WERI-Rb-1 (cell line): ENCODE measurements at regions not wholly inside any gene's neighbourhood (a gene's known extent, or its start where the extent isn't known, plus 50 kb on each side); places are given as distances from the start of the nearest gene placed in this dataset.

ENCODE experiments used
- DNase-seq: peaks from one replicate; pipeline ENCODE4 v3.0.0-alpha.2; 2020
- H3K27ac ChIP-seq: fragments of 250-450 bp; sonication (Bioruptor Pico); 2 replicates; pipeline ENCODE4 v1.5.1; 2020; ENCODE audit warnings: mild to moderate bottlenecking, moderate library complexity
- H3K27me3 ChIP-seq: fragments of 250-450 bp; sonication (Bioruptor Pico); 2 replicates; pipeline ENCODE4 v1.5.1; 2021; ENCODE audit warnings: mild to moderate bottlenecking, low read depth, moderate library complexity; ENCODE audit not compliant: insufficient read depth, severe bottlenecking
- H3K36me3 ChIP-seq: fragments of 250-450 bp; sonication (Bioruptor Pico); 2 replicates; pipeline ENCODE4 v1.5.1; 2020; ENCODE audit warnings: mild to moderate bottlenecking, moderate library complexity
- H3K4me3 ChIP-seq: 2 replicates; pipeline ENCODE4 v1.5.1; 2011; ENCODE audit warnings: low read depth, mild to moderate bottlenecking, control low read depth, low read length
- H3K9me3 ChIP-seq: fragments of 250-450 bp; sonication (Bioruptor Pico); 2 replicates; pipeline ENCODE4 v1.5.1; 2021; ENCODE audit warnings: mild to moderate bottlenecking, moderate library complexity; ENCODE audit not compliant: severe bottlenecking
- CTCF ChIP-seq: IDR thresholded peaks from 2 replicates; pipeline ENCODE4 v1.5.1; 2011; ENCODE audit warnings: low read depth, mild to moderate bottlenecking, control low read depth, inconsistent platforms, low read length

- no peak for DNase-seq
- TF ChIP-seq CTCF = no peak
- H3K9me3 ChIP-seq = no peaks in the 10 kb centered on the region
- H3K4me3 ChIP-seq = no peak overlapping the region
- H3K27me3 ChIP-seq = no peaks in the 10 kb centered on the region
- no peak overlapping the region for H3K27ac ChIP-seq
- no peaks in the 10 kb centered on the region for H3K36me3 ChIP-seq
Observed at GRCh38 chr7:113446791-113447190, 328.4 kb upstream of the SMIM30 start.

- no peak for TF ChIP-seq CTCF
- DNase-seq = no peak
- Histone ChIP-seq H3K4me3 (no peak overlapping the region), H3K9me3 (no peaks in the 10 kb centered on the region), H3K27me3 (no peaks in the 10 kb centered on the region), H3K36me3 (no peaks in the 10 kb centered on the region), H3K27ac (no peak overlapping the region)
Observed at GRCh38 chr7:113446391-113446790, 328.0 kb upstream of the SMIM30 start.

- no peak for TF ChIP-seq CTCF
Observed at GRCh38 chr7:113444261-113444660, 325.9 kb upstream of the SMIM30 start.

GRCh38 chr7:113440173-113440572 is 321.8 kb upstream of the SMIM30 start:
- H3K27ac ChIP-seq = no peak overlapping the region
- no peak for DNase-seq
- TF ChIP-seq CTCF = no peak

More at GRCh38 chr7:113444261-113444660, 325.9 kb upstream of the SMIM30 start:
- Histone ChIP-seq H3K27me3 (no peaks in the 10 kb centered on the region), H3K27ac (no peak overlapping the region), H3K36me3 (no peaks in the 10 kb centered on the region), H3K9me3 (no peaks in the 10 kb centered on the region), H3K4me3 (no peak overlapping the region)
- DNase-seq = no peak

GRCh38 chr7:113431406-113431805 is 313.1 kb upstream of the SMIM30 start:
- H3K27ac ChIP-seq = no peak overlapping the region
- H3K9me3 ChIP-seq = no peaks in the 10 kb centered on the region
- DNase-seq = no peak
- no peaks in the 10 kb centered on the region for H3K27me3 ChIP-seq
- H3K36me3 ChIP-seq = no peaks in the 10 kb centered on the region
- TF ChIP-seq CTCF = no peak
- H3K4me3 ChIP-seq = no peak overlapping the region

More at GRCh38 chr7:113440173-113440572, 321.8 kb upstream of the SMIM30 start:
- Histone ChIP-seq H3K27me3 (no peaks in the 10 kb centered on the region), H3K36me3 (no peaks in the 10 kb centered on the region), H3K4me3 (no peak overlapping the region), H3K9me3 (no peaks in the 10 kb centered on the region)

- Histone ChIP-seq H3K9me3 (no peaks in the 10 kb centered on the region), H3K27me3 (no peaks in the 10 kb centered on the region), H3K36me3 (no peaks in the 10 kb centered on the region), H3K27ac (no peak overlapping the region), H3K4me3 (no peak overlapping the region)
- DNase-seq = no peak
- TF ChIP-seq CTCF = no peak
Observed at GRCh38 chr7:113424185-113424817, 305.9 kb upstream of the SMIM30 start.
